Mesenchymal stem cell (in vitro differentiated cells and primary cell): ENCODE measurements at regions not wholly inside any gene's neighbourhood (a gene's known extent, or its start where the extent isn't known, plus 50 kb on each side); places are given as distances from the start of the nearest gene placed in this dataset.
"Not testable (repeated sequence)": the region's sequence is repeated elsewhere in the genome, so short reads cannot be mapped to it uniquely, and the experiment has no call there.

Experiments
- DNase-seq: peaks from one replicate; pipeline ENCODE4 v3.0.0-alpha.2; 2013
- H2AFZ ChIP-seq: one replicate; pipeline ENCODE4 v1.6.1; 2013; ENCODE audit warnings: low read depth, mild to moderate bottlenecking, control low read depth, inconsistent platforms, low read length, moderate library complexity
- H2AK5ac ChIP-seq: 2 replicates; pipeline ENCODE4 v1.6.1; 2013; ENCODE audit warnings: low read length, moderate library complexity, mild to moderate bottlenecking, inconsistent platforms; ENCODE audit not compliant: severe bottlenecking
- H2BK120ac ChIP-seq: one replicate; pipeline ENCODE4 v1.6.1; 2013; ENCODE audit warnings: low read depth, mild to moderate bottlenecking, inconsistent platforms, low read length, moderate library complexity
- H2BK12ac ChIP-seq, 2 experiments: one replicate each; pipeline ENCODE4 v1.6.1; 2013; ENCODE audit warnings: inconsistent platforms in 2 of 2, low read length in 2 of 2, mild to moderate bottlenecking in 2 of 2, moderate library complexity in 2 of 2, control low read depth in 1 of 2
- H2BK15ac ChIP-seq: one replicate; pipeline ENCODE4 v1.6.1; 2013; ENCODE audit warnings: mild to moderate bottlenecking, low read depth, inconsistent platforms; ENCODE audit not compliant: poor library complexity, severe bottlenecking
- H2BK5ac ChIP-seq: 2 replicates; pipeline ENCODE4 v1.6.1; 2013; ENCODE audit warnings: low read depth, mild to moderate bottlenecking, low read length, control low read depth, inconsistent platforms; ENCODE audit not compliant: poor library complexity, severe bottlenecking
- H3K14ac ChIP-seq, 2 experiments: one replicate each; pipeline ENCODE4 v1.6.1; 2013; ENCODE audit warnings: inconsistent platforms in 2 of 2, low read length in 2 of 2, control low read depth in 1 of 2, mild to moderate bottlenecking in 1 of 2, moderate library complexity in 1 of 2
- H3K18ac ChIP-seq, 2 experiments: one replicate each; pipeline ENCODE4 v1.6.1; 2013; ENCODE audit warnings: inconsistent platforms in 2 of 2, low read length in 2 of 2, control low read depth in 1 of 2, low read depth in 1 of 2, mild to moderate bottlenecking in 1 of 2
- H3K23ac ChIP-seq, 2 experiments: one replicate each; pipeline ENCODE4 v1.6.1; 2013; ENCODE audit warnings: inconsistent platforms in 2 of 2, low read length in 2 of 2, mild to moderate bottlenecking in 2 of 2, moderate library complexity in 2 of 2, control low read depth in 1 of 2
- H3K27ac ChIP-seq: 2 replicates; pipeline ENCODE4 v1.5.1; 2013; ENCODE audit warnings: mild to moderate bottlenecking, moderate library complexity, low read length, control low read depth, inconsistent platforms; ENCODE audit not compliant: poor library complexity, severe bottlenecking
- H3K27me3 ChIP-seq, 2 experiments: 2 replicates each; pipeline versions ENCODE4 v1.6.1 to v1.7.0; 2013; ENCODE audit warnings: low read length in 2 of 2, mild to moderate bottlenecking in 2 of 2, moderate library complexity in 2 of 2, control low read depth in 1 of 2, inconsistent platforms in 1 of 2; ENCODE audit not compliant: control insufficient read depth in 1 of 2, insufficient read depth in 1 of 2
- H3K36me3 ChIP-seq, 2 experiments: 2 replicates each; pipeline versions ENCODE4 v1.6.1 to v1.7.0; 2013; ENCODE audit warnings: low read length in 2 of 2, control low read depth in 1 of 2, inconsistent platforms in 1 of 2, low read depth in 1 of 2, mild to moderate bottlenecking in 1 of 2; ENCODE audit not compliant: insufficient read depth in 2 of 2, control insufficient read depth in 1 of 2
- H3K4ac ChIP-seq, 2 experiments: one replicate each; pipeline ENCODE4 v1.6.1; 2013; ENCODE audit warnings: inconsistent platforms in 2 of 2, low read length in 2 of 2, mild to moderate bottlenecking in 2 of 2, moderate library complexity in 2 of 2, control low read depth in 1 of 2, low read depth in 1 of 2
- H3K4me1 ChIP-seq: 2 replicates; pipeline ENCODE4 v1.6.1; 2013; ENCODE audit warnings: low read depth, low read length, control low read depth; ENCODE audit not compliant: control insufficient read depth, insufficient read depth
- H3K4me2 ChIP-seq: 2 replicates; pipeline ENCODE4 v1.6.1; 2013; ENCODE audit warnings: low read length, mild to moderate bottlenecking, inconsistent platforms; ENCODE audit not compliant: poor library complexity, severe bottlenecking
- H3K4me3 ChIP-seq, 2 experiments: 2 replicates each; pipeline versions ENCODE4 v1.5.1 to v1.7.0; 2013; ENCODE audit warnings: low read length in 2 of 2, mild to moderate bottlenecking in 2 of 2, control low read depth in 1 of 2, low read depth in 1 of 2; ENCODE audit not compliant: insufficient read depth in 1 of 2
- H3K79me1 ChIP-seq: replicated peaks from 2 replicates; pipeline ENCODE4 v1.6.1; 2013; ENCODE audit warnings: mild to moderate bottlenecking, control low read depth, low read length, inconsistent platforms; ENCODE audit not compliant: poor library complexity, severe bottlenecking
- H3K9ac ChIP-seq: 2 replicates; pipeline ENCODE4 v1.7.0; 2013; ENCODE audit warnings: mild to moderate bottlenecking, low read length, moderate library complexity
- H3K9me3 ChIP-seq: 2 replicates; pipeline ENCODE4 v1.7.0; 2013; ENCODE audit warnings: mild to moderate bottlenecking, low read length; ENCODE audit not compliant: control insufficient read depth
- H4K8ac ChIP-seq: one replicate; pipeline ENCODE4 v1.6.1; 2013; ENCODE audit warnings: inconsistent platforms, mild to moderate bottlenecking, low read length, moderate library complexity
- H4K91ac ChIP-seq: one replicate; pipeline ENCODE4 v1.6.1; 2013; ENCODE audit warnings: mild to moderate bottlenecking, low read length, inconsistent platforms
- WGBS: methylation state at CpG from one replicate; pipeline ENCODE4 v1.1.7; 2013; ENCODE audit warnings: mixed read lengths; 5-methylcytosine and 5-hydroxymethylcytosine counted together

DNA sequence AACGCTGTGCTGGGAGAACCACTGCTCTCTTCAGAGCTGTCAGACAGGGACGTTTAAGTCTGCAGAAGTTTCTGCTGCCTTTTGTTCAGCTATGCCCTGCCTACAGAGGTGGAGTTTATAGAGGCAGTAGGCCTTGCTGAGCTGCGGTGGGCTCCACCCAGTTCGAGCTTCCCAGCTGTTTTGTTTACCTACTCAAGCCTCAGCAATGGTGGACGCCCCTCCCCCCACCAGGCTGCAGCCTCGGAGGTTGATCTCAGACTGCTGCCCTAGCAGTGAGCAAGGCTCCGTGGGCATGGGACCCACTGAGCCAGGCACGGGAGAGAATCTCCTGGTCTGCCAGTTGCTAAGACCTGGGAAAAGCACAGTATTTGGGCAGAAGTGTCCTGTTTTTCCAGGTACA is 206.4 kb downstream of the EVX1 start:
- not testable (repeated sequence) for H2AFZ ChIP-seq, H2BK5ac ChIP-seq, H3K14ac ChIP-seq, H2BK12ac ChIP-seq, H2BK15ac ChIP-seq, H3K4ac ChIP-seq, H3K4me1 ChIP-seq, H3K4me3 ChIP-seq, H3K36me3 ChIP-seq, H3K4me2 ChIP-seq, H2AK5ac ChIP-seq, H3K27me3 ChIP-seq, DNase-seq, H3K79me1 ChIP-seq, H4K8ac ChIP-seq, H3K9ac ChIP-seq, H3K27ac ChIP-seq, H4K91ac ChIP-seq, H3K23ac ChIP-seq, H2BK120ac ChIP-seq, H3K9me3 ChIP-seq, H3K18ac ChIP-seq
- WGBS = 24% methylated on average over 8 of the region's 8 CpGs

DNA sequence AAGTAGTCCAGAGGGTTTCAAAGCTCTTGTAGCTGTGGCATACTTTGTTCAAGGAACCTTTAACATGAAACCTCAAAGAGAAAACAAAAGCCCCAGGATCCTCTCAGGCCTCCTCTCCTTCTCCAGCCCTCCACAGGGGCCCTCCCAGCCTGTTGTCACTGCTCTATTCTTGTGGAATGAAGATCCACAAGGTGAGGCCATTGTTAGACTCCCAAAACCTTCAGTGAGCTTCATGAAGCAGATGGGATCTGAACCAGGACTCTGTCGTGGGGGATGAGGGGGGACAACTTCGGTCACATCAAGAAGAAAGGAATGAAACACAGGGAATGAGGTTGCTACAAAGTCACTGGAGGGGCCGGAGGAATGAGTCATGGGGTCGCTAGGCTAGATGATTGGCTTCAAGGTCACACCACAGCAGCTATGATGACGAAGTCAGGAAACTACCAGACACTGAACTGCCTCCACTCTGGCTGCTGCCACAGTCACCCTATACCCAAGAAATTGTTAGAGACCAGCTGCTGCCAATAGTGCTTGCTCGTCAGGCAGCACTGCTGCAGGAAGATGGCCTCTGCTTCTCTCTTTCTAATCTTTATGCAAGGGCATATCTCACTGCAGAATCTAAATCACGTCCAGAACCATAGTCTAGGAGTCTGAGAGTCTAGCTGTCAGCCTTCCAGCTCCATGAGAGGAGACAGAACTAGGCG is 208.8 kb downstream of the HIBADH start:
- no peak overlapping the region for H2BK12ac ChIP-seq
- H2BK120ac ChIP-seq = no peak overlapping the region
- peak; percentile 93 for DNase-seq
- H3K9me3 ChIP-seq = no peaks in the 10 kb centered on the region
- no peak overlapping the region for H3K14ac ChIP-seq
- no peak overlapping the region for H3K9ac ChIP-seq
- WGBS = 11% methylated on average over 8 of the region's 8 CpGs
- no peaks in the 10 kb centered on the region for H3K36me3 ChIP-seq
- no peak overlapping the region for H2BK15ac ChIP-seq
- no peak overlapping the region for H2AK5ac ChIP-seq
- H3K27ac ChIP-seq = no peak overlapping the region
- H4K91ac ChIP-seq = no peak overlapping the region
- no peak overlapping the region for H2BK5ac ChIP-seq
- peak overlapping the region; percentile 30 for H2AFZ ChIP-seq
- no peak overlapping the region for H4K8ac ChIP-seq
- H3K79me1 ChIP-seq = no peaks in the 10 kb centered on the region
- H3K27me3 ChIP-seq = peaks cover 0 to 2% of the 10 kb centered on the region in 2 experiments
- H3K4ac ChIP-seq = no peak overlapping the region
- H3K4me2 ChIP-seq = no peak overlapping the region
- no peak overlapping the region for H3K4me3 ChIP-seq
- H3K23ac ChIP-seq = no peak overlapping the region
- H3K4me1 ChIP-seq = peaks cover 2% of the 10 kb centered on the region
- peak overlapping the region in 1 of 2 experiments; percentile 28 for H3K18ac ChIP-seq

DNA sequence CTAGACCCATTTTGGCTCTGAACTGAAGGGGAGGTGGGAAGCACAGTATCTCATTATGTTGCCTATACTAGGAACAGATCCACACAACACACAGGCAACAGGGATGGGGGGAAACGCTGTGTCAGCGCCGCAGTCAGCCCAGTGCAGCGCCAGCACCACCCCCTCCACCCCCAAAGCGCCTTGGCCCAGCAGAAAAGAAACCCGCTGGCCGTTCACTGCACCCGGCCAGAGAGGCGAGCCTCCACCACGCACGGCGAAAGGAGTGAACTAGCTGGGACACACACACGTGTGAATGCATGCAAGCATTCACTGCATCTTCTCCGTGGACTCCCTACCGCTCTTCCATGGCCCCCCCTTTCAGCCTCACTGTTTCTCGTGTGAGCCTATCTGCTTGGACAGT is 205.6 kb downstream of the HIBADH start:
- 88% methylated on average over 4 of the region's 16 CpGs for WGBS
- not testable (repeated sequence) for H4K91ac ChIP-seq, H3K9me3 ChIP-seq, H3K23ac ChIP-seq, H3K4ac ChIP-seq, H3K36me3 ChIP-seq, H3K18ac ChIP-seq, H2BK15ac ChIP-seq, H3K27ac ChIP-seq, H3K79me1 ChIP-seq, H2AFZ ChIP-seq, H2BK5ac ChIP-seq, H3K4me1 ChIP-seq, H3K4me2 ChIP-seq, DNase-seq, H2AK5ac ChIP-seq, H3K9ac ChIP-seq, H3K4me3 ChIP-seq, H2BK120ac ChIP-seq, H3K14ac ChIP-seq, H2BK12ac ChIP-seq, H4K8ac ChIP-seq
- peaks cover 6 to 13% of the 10 kb centered on the region in 2 experiments for H3K27me3 ChIP-seq

DNA sequence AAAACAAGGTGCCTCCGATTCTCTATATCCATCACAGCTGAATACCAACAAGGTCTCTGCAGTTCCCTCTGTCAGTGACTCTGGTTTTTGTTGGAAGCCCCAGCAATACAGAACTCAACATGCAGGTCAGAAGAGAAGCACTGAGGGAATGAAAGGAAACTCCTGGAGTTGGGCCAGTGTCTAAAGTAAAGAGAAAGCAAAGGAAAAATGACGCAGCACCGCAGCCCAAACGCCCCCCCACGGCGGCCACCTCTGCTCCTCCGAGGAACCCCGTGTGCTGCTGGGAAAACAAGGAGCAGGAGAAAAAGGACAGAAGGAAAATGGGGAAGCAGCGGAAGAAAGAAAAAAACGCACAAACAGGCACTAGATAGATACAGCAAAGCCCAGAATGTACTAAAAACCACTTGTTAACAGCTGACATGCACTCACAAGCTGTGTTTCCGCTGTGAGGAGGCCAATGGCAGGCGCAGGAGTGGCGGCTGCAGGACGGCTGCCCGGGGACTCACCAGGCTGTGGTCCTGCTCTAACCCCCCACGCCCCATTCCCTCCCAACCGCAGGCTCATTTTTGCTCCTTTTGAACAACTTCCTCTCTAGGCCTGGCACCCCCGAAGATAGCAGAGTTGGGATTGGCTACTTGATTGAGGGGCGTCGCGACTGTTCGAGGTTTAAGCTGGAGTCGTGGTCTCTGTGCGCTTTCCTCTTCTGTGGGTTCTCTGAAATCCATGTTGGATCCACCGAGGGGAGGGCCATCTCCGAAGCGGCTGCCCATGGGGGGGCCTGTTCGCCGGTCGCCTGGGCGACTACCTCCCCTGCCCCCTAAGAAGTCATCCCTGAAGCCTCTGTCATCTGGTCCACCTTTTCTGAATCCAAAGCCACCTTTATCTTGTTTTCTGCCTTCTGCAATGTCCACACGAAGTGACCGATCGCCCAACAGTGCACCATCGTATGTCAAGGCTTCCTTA is 204.8 kb downstream of the HIBADH start:
- not testable (repeated sequence) for H2BK120ac ChIP-seq, H4K8ac ChIP-seq, H2BK15ac ChIP-seq, H3K4me3 ChIP-seq, H2AK5ac ChIP-seq, H3K18ac ChIP-seq, H2AFZ ChIP-seq, H3K27ac ChIP-seq, DNase-seq, H3K9ac ChIP-seq, H3K23ac ChIP-seq, H3K36me3 ChIP-seq, H3K4ac ChIP-seq, H2BK5ac ChIP-seq, H3K4me2 ChIP-seq, H3K79me1 ChIP-seq, H2BK12ac ChIP-seq, H3K4me1 ChIP-seq, H4K91ac ChIP-seq, H3K14ac ChIP-seq, H3K9me3 ChIP-seq
- H3K27me3 ChIP-seq = peaks cover 12 to 13% of the 10 kb centered on the region in 2 experiments
- WGBS = 93% methylated on average over 26 of the region's 35 CpGs
